Body of pancreas (tissue), 4 donors: ENCODE measurements at regions not wholly inside any gene's neighbourhood (a gene's known extent, or its start where the extent isn't known, plus 50 kb on each side); places are given as distances from the start of the nearest gene placed in this dataset.

Experiments used
- POLR2A ChIP-seq, 3 donors: fragments of 450-650 bp; IDR thresholded peaks; one replicate each; pipeline ENCODE4 v1.6.1; 2016; ENCODE audit warnings: antibody characterized with exemption in 3 of 3, mild to moderate bottlenecking in 2 of 3
- TF ChIP-seq, protein P1 (sequence below), 7 experiments: fragments of 450-650 bp in 4 of 7; fragments of 200-600 bp in 3 of 7; sonication (generic) in 3 of 7; IDR thresholded peaks; one replicate each; pipeline ENCODE4 v1.5.1; 2016 to 2019; ENCODE audit warnings: antibody characterized with exemption in 7 of 7

DNA sequence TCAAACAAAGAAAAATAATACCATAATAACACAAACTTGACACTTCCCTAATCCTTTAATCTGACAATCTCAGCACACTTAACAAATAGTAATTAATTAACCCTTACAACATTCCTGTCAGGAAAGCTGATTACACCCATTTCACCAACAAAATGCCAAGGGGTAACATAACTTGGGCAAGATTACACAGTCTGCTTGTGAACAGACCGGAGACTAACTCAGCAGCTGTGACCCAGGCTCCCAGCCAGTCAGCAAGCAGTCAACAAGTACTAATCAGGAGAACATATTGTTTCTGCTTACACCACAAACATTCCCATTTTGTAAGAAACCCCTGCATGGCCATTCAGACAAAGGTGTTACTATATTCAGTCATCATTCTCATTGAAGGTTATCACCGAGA, 592.5 kb upstream of the FLRT2 start:
- TF ChIP-seq, protein P1, sequence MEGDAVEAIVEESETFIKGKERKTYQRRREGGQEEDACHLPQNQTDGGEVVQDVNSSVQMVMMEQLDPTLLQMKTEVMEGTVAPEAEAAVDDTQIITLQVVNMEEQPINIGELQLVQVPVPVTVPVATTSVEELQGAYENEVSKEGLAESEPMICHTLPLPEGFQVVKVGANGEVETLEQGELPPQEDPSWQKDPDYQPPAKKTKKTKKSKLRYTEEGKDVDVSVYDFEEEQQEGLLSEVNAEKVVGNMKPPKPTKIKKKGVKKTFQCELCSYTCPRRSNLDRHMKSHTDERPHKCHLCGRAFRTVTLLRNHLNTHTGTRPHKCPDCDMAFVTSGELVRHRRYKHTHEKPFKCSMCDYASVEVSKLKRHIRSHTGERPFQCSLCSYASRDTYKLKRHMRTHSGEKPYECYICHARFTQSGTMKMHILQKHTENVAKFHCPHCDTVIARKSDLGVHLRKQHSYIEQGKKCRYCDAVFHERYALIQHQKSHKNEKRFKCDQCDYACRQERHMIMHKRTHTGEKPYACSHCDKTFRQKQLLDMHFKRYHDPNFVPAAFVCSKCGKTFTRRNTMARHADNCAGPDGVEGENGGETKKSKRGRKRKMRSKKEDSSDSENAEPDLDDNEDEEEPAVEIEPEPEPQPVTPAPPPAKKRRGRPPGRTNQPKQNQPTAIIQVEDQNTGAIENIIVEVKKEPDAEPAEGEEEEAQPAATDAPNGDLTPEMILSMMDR (IDR thresholded peaks at IDR 0.05): no peak
- TF ChIP-seq POLR2A (IDR thresholded peaks at IDR 0.05): no peak
